ENCODE measurements at regions not wholly inside any gene's neighbourhood (a gene's known extent, or its start where the extent isn't known, plus 50 kb on each side); places are given as distances from the start of the nearest gene placed in this dataset.

DNA sequence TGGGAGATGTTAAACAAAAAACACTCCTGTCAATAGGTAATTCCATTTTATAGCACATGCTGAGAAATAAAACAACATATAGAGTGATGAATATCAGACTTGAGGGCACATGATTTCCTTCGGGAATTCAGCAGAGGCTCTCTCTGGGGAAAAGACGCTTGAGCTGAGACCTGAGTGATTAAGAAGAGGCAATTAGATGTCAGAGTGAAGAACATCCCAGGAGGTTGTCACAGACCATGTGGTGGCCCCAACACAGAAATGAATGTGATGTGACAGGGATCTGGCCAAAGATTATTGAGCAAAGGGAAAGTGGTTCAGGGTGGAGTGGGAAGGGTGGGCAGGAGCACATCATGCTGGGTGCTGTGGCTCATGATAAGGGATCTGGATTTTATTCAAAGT, 254.7 kb downstream of the RAD51AP2 start:
- Histone ChIP-seq H3K36me3 (no peaks in the 10 kb centered on the region), H3K27ac (no peak overlapping the region), H3K4me1 (no peaks in the 10 kb centered on the region), H3K9me3 (no peaks in the 10 kb centered on the region), H3K4me3 (no peak overlapping the region), H3K27me3 (no peaks in the 10 kb centered on the region)
- DNase-seq (ENCODE audit: low spot score): no peak
- TF ChIP-seq, protein P1, sequence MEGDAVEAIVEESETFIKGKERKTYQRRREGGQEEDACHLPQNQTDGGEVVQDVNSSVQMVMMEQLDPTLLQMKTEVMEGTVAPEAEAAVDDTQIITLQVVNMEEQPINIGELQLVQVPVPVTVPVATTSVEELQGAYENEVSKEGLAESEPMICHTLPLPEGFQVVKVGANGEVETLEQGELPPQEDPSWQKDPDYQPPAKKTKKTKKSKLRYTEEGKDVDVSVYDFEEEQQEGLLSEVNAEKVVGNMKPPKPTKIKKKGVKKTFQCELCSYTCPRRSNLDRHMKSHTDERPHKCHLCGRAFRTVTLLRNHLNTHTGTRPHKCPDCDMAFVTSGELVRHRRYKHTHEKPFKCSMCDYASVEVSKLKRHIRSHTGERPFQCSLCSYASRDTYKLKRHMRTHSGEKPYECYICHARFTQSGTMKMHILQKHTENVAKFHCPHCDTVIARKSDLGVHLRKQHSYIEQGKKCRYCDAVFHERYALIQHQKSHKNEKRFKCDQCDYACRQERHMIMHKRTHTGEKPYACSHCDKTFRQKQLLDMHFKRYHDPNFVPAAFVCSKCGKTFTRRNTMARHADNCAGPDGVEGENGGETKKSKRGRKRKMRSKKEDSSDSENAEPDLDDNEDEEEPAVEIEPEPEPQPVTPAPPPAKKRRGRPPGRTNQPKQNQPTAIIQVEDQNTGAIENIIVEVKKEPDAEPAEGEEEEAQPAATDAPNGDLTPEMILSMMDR (IDR thresholded peaks at IDR 0.05): no peak

DNA sequence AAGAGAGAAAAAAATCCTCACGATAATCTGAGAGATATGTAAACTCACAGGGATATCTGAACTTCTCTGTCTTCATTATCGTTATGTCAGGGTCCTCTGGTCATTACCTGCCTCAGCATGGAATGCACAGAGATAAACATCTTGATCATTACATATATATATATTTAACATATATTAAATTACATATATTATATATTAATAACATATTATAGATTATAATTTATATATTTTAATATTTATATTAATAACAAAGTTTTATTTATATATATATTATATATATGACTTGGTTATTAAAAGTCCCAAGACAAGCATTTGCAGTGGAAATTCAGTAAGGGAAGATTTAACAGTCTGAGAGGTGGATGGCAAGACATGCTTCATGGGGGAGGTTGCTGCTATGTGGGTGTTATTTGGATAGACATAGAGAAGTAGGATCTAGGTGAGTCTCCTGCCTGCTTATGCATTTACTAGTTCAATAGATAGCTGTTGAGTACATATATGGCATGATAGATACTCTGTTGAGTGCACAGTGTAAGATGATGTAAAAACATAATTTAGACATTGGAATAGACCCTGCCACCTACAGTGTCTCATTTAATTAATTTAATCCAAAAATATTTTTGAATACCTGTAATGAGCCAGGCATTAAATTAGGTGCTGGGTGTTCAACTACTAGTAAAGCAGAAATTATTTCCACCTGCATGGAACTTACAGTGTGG, 255.2 kb downstream of the RAD51AP2 start:
- Histone ChIP-seq H3K4me3 (no peak overlapping the region), H3K4me1 (no peaks in the 10 kb centered on the region), H3K27me3 (no peaks in the 10 kb centered on the region), H3K27ac (no peak overlapping the region), H3K9me3 (no peaks in the 10 kb centered on the region), H3K36me3 (no peaks in the 10 kb centered on the region)
- DNase-seq (ENCODE audit: low spot score): no peak
- TF ChIP-seq, protein P1 (IDR thresholded peaks at IDR 0.05): no peak

DNA sequence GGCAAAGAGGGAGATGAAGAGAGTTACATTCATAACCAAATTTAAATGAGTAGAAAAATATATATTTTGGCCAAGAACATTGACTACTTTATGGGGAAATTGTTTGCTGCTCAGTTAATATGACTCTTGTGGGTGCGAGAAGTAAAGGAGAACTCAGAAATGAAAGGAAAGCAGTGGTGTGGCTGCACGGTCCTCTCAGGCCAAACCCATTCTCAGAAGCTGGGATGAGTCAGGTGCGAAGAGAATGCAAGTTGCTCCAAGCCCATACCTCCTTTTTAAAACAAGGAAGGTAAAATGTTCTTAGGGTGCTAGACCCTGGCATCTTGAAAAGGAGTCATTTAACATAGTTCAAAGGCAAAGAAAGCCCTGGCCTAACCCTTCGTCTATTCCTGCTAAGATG, 258.6 kb downstream of the RAD51AP2 start:
- H3K27me3 ChIP-seq: no peaks in the 10 kb centered on the region
- no peaks in the 10 kb centered on the region for H3K36me3 ChIP-seq
- H3K4me1 ChIP-seq: no peaks in the 10 kb centered on the region
- DNase-seq (ENCODE audit: low spot score): no peak
- H3K27ac ChIP-seq: no peak overlapping the region
- TF ChIP-seq, protein P1 (IDR thresholded peaks at IDR 0.05): no peak
- no peaks in the 10 kb centered on the region for H3K9me3 ChIP-seq
- H3K4me3 ChIP-seq: no peak overlapping the region

DNA sequence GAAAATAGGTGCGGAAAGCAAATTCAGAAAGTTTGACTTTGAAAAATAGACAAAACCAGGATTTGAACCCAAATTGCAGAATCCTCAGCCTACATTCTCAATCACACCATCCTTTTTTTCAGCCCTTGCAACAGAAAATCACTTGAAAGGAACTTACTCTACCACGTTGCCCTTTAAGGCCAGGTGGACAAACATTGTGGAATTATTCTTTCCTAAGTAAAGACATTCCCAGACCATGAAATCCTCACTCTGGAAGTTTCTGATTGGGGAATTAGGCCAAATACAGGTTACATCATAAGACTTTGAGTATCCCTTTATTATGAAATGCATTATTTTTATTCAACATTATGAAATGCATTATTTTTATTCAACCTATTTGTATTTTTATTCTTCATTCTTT, 259.4 kb downstream of the RAD51AP2 start:
- Histone ChIP-seq H3K27me3 (no peaks in the 10 kb centered on the region), H3K36me3 (no peaks in the 10 kb centered on the region), H3K27ac (no peak overlapping the region), H3K9me3 (no peaks in the 10 kb centered on the region), H3K4me1 (no peaks in the 10 kb centered on the region), H3K4me3 (no peak overlapping the region)
- no peak for DNase-seq (ENCODE audit: low spot score)
- TF ChIP-seq, protein P1 (IDR thresholded peaks at IDR 0.05): no peak

DNA sequence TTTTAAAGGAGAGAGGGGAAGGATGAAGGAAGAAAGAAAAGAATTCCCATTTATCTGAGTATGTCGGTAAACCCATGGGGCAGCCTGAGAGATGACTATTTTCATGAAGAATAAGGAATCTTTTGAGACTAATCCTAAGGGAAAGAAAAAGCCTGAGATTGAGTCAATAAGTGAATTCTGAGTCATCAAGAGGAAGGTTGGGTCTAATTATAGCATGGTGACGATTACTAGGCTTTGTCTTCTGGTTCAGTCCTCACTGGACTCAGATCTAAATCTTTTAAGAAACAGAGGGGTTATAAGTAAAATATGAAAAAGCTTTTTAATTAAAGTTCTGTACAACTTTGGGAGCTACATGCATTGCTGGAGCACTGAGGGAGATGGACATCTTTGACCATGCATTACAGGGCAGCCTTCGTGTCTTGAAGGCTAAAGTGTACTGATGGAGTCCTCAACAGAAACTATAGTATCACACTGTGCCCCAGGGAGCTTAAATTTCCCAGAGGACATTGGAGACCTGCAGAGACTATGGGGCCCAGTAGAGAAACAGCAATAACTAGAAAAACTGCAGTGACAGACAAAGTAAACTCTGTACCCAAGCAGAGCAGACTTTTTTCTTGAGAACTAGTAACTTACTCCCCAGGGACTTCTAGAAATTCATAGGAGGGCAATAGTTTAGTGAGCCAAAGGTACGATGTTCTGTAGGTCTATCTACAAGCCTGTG, 260.9 kb downstream of the RAD51AP2 start:
- TF ChIP-seq, protein P1 (IDR thresholded peaks at IDR 0.05): no peak
- no peaks in the 10 kb centered on the region for H3K9me3 ChIP-seq
- H3K4me1 ChIP-seq: no peaks in the 10 kb centered on the region
- no peaks in the 10 kb centered on the region for H3K27me3 ChIP-seq
- H3K4me3 ChIP-seq: no peak overlapping the region
- H3K36me3 ChIP-seq: no peaks in the 10 kb centered on the region
- no peak for DNase-seq (ENCODE audit: low spot score)
- H3K27ac ChIP-seq: no peak overlapping the region

Measured in right atrium auricular region (tissue), 2 donors.